ENCODE measurements at regions not wholly inside any gene's neighbourhood (a gene's known extent, or its start where the extent isn't known, plus 50 kb on each side); places are given as distances from the start of the nearest gene placed in this dataset.
A peak's percentile ranks its signal among the peaks of the same experiment; 100 is the strongest.

DNA sequence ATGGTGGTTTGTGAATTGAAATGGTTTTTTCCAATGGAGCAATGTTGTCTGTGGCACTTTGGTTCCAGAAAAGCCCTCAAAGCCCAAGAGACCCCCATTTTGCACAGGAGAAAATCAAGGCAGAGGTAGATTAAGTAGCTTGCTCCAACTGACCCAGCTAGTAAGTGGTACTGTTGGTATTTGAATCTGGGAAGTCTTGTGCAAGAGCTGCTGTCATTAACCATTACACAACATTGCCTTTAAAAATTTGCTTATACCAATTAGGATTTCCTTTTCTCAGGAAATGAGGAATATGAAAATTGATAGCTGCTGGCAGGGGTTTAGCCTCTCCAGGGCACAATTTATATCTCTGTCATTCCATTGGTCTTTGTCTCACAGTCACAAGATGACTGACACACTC is 102.4 kb upstream of the UBE3A start (continued):
- TF ChIP-seq CREB1 (CRISPR knock-in tag; IDR thresholded peaks at IDR 0.05; ENCODE audit: low read depth) = no peak
- TF ChIP-seq, protein P1, sequence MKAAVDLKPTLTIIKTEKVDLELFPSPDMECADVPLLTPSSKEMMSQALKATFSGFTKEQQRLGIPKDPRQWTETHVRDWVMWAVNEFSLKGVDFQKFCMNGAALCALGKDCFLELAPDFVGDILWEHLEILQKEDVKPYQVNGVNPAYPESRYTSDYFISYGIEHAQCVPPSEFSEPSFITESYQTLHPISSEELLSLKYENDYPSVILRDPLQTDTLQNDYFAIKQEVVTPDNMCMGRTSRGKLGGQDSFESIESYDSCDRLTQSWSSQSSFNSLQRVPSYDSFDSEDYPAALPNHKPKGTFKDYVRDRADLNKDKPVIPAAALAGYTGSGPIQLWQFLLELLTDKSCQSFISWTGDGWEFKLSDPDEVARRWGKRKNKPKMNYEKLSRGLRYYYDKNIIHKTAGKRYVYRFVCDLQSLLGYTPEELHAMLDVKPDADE (IDR thresholded peaks at IDR 0.05) = no peak

DNA sequence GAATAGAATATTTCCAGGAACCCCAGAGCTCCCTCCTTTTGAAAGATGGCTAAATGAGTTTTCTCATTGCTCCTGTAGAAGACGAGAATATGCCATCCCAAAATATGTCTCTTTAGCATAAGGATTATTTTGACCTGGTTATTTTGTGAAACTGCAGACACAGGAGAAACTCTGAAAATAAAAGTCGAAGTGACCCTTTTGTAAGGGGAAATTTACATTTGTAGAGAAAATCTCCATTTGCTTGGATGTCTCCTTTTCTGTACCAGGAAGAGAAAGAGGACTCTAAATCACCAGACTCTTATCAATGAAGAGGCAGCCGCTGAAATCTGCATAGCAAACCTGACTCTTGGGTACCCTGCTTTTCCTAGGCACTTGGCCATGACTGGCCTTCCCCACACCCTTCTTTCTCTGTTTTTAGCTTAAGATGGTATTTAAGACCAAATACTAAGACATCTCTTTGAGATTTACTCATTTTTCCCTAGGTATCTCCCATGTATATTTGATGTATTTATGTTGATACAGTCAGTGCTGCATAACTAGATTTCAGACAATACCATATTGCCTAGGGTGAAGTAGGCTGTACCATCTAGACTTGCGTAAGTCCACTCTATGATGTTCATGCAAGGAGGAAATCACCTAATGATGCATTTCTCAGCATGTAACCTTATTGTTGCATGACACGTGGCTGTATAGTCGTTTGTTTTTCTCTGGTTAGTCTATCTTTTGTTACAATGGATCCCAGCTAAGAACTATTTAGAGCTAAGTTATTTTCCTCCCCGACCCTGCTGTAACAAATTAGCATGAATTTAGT is 98.2 kb upstream of the UBE3A start:
- TF ChIP-seq, protein P2, sequence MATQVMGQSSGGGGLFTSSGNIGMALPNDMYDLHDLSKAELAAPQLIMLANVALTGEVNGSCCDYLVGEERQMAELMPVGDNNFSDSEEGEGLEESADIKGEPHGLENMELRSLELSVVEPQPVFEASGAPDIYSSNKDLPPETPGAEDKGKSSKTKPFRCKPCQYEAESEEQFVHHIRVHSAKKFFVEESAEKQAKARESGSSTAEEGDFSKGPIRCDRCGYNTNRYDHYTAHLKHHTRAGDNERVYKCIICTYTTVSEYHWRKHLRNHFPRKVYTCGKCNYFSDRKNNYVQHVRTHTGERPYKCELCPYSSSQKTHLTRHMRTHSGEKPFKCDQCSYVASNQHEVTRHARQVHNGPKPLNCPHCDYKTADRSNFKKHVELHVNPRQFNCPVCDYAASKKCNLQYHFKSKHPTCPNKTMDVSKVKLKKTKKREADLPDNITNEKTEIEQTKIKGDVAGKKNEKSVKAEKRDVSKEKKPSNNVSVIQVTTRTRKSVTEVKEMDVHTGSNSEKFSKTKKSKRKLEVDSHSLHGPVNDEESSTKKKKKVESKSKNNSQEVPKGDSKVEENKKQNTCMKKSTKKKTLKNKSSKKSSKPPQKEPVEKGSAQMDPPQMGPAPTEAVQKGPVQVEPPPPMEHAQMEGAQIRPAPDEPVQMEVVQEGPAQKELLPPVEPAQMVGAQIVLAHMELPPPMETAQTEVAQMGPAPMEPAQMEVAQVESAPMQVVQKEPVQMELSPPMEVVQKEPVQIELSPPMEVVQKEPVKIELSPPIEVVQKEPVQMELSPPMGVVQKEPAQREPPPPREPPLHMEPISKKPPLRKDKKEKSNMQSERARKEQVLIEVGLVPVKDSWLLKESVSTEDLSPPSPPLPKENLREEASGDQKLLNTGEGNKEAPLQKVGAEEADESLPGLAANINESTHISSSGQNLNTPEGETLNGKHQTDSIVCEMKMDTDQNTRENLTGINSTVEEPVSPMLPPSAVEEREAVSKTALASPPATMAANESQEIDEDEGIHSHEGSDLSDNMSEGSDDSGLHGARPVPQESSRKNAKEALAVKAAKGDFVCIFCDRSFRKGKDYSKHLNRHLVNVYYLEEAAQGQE (IDR thresholded peaks at IDR 0.05; ENCODE audit: unreplicated experiment) = no peak
- TF ChIP-seq EZH2phosphoT487 (IDR thresholded peaks at IDR 0.05; ENCODE audit: unreplicated experiment) (no peak), STAT1 (IDR thresholded peaks at IDR 0.05; ENCODE audit: unreplicated experiment) (no peak), ZNF114 (CRISPR knock-in tag; IDR thresholded peaks at IDR 0.05) (no peak), EZH2 (IDR thresholded peaks at IDR 0.05; ENCODE audit: low read depth, unreplicated experiment) (no peak), ZNF331 (CRISPR knock-in tag; IDR thresholded peaks at IDR 0.05; ENCODE audit: low read depth) (no peak)
- TF ChIP-seq, protein P1 (IDR thresholded peaks at IDR 0.05) = no peak
- Histone ChIP-seq H2AFZ (no peak overlapping the region), H4K20me1 (replicated peaks; ENCODE audit: insufficient read depth) (no peaks in the 10 kb centered on the region), H3K79me2 (replicated peaks; ENCODE audit: insufficient read depth) (no peaks in the 10 kb centered on the region), H3K9me2 (ENCODE audit: insufficient read depth) (0 out of 2 replicates have a peak, but pooled peaks cover 6% of the 10 kb centered on the region), H3K36me3 (ENCODE audit: insufficient read depth) (no peaks in the 10 kb centered on the region), H3K27me3 (ENCODE audit: insufficient read depth) (no peaks in the 10 kb centered on the region), H3K4me2 (peak overlapping the region; percentile 53), H3K4me1 (ENCODE audit: insufficient read depth) (peaks cover 27% of the 10 kb centered on the region), H3K4me3 (0 out of 2 replicates have a peak overlapping the region, but pooled peaks have one; percentile 9), H3F3A (replicated peaks; ENCODE audit: low read depth) (no peaks in the 10 kb centered on the region), H3K27ac (ENCODE audit: low read depth) (no peak overlapping the region)
- Mint-ChIP-seq H3K36me3 (ENCODE audit: low read depth) (peaks cover 8% of the 10 kb centered on the region), H3K4me1 (peaks cover 32% of the 10 kb centered on the region), H3K9me3 (peaks cover 12% of the 10 kb centered on the region), H3K4me3 (no peak overlapping the region), H3K27me3 (ENCODE audit: insufficient read depth, low read depth, poor library complexity) (peaks cover 5% of the 10 kb centered on the region), H3K27ac (no peak overlapping the region; the same call in 1 of the 2 replicates)
- peak; percentile 87 for ATAC-seq
- peak; percentile 53 for DNase-seq (ENCODE audit: low spot score)

All from GM23338 (cell line).